AG08396 (cell line): ENCODE measurements at regions not wholly inside any gene's neighbourhood (a gene's known extent, or its start where the extent isn't known, plus 50 kb on each side); places are given as distances from the start of the nearest gene placed in this dataset.

Experiments used
- DNase-seq: peaks from one replicate; pipeline ENCODE4 v3.0.0; 2012; ENCODE audit warnings: low spot score, mixed read lengths

DNA sequence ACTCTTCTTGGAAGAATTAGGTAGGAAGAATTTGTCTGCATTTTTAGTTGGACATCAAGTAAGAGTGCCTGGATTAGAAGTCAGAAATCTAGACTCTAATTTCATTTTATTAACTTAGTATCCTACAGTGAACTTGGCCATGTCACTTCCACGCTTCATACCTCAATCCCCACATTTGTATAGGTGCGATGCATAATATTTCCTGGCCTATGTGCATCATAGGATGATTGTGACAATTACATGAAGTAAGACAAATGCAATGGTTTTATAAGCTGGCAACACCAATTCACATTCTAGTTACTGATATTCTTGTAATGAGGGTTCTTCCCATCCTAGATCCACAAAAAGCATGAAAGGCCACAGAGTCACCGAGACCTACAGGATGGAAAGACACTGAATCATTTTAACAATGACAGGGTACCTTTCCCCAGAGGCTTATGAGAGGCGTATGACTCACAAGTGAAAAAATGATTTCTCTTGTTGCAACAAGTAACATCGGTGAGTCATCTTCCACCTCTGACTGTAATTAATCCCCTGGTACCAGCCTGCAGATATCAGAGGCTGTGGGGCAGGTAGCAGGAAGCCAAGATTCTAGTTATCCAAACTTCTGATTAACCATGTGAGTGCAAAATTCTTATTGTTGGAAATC, 56.0 kb upstream of the OR5AK2 start:
- no peak for DNase-seq

DNA sequence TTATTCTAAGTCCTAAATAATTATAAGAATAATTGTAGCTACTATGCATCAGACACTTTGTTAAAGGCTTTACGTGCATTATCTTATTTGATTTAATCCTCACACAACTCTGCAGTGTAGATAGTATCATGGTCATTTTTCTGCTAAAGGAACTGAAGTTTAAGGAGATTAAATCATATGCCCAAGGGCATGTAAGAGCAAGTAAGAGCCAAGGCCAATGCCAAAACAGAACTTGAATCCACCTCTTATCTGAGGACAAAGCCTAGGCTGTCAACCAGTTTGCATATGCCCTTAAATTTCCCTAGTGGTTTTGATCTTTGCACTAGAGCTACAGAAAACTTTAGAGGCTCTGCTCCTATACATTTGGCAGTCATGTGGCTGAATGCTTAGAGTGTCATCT, 65.6 kb upstream of the OR5AK2 start:
- DNase-seq: no peak

DNA sequence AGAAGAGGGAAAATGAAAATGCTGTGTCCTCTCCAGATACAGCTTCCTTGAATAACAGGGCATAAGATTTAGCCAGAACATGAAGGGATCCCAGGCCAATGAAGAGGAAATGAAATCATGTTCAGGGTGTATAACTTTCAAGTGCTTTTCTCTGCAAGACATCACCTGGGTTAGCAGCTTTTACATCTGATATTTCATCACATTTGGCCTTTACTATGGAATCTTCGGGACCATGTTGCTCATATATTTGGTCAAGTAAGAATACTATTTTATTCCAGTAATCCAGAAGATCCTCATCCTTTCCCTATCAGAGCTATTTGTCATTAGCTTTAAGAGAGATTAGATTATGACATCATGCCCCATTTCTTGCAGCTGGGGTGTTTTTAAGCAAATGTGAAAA, 66.3 kb upstream of the OR5AK2 start:
- DNase-seq: no peak

DNA sequence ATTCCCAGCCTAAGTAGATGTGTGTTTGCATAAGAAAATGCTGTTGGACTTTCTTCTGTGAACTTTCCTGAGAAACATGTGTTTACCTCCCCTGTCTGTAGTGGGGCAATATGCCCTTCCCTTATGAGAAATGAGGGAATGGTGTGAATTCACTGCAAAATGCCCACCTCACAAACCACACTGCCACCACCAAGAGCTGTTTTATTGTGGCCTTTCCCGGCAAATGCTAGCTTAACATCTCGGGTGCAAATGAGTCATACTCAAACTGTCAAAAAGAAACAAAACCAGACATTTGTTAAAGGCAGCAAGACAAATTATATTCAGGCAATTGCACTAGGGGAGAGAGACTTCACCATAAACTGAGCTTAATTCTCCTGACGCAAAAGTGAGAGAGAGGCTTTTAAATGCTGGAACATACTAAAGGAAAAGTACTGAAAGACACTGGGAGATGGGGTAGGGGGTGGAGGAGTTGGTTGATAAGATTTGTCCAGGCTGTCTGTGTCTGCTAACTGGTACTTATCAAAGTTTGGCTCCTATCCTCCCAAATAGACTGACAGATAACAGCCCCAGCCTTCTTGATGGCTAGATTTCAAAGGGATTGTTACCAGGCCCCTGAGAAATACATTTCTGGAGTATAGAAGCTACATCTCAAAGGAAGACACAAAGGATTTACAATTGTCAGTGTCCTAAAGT, 70.9 kb upstream of the OR5AK2 start:
- DNase-seq: no peak

DNA sequence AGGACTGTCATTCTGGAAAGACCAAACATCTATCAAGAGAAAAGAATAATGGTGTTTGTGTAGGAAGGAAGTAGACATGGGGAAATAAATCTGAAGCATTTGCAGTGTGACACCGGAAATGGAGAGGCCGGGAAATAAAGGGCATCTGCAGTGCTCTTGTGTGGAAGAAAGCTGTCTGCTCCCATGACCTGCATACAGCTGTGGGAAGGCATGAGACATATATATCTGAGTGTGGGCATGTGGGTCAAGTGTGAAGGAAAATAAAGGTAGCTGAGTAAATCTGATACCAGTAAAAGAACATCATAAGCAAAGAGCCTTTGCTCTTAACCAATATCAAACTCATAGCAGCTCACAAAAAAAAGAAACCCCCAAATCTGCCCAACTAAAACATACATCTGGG, 72.1 kb upstream of the OR5AK2 start:
- DNase-seq: no peak

DNA sequence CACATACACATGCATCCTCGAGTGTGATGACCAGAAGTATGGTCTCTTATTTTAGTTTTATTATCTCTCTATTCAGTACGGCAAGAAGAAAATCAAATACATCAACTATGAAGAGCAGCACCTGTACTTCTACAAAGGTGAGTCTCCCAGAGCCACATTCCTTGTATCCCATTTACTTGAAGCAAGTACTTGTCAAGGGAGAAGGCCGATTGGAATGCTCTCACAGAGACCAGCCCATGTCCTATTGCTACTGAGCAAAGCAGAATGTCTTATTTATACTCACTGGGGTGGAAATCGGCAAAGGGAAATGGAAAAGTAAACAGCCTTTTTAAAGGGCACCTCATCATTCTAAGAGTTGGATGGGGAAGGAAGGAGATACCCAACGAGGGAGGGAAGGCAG, 72.6 kb upstream of the OR5AK2 start:
- DNase-seq: no peak

DNA sequence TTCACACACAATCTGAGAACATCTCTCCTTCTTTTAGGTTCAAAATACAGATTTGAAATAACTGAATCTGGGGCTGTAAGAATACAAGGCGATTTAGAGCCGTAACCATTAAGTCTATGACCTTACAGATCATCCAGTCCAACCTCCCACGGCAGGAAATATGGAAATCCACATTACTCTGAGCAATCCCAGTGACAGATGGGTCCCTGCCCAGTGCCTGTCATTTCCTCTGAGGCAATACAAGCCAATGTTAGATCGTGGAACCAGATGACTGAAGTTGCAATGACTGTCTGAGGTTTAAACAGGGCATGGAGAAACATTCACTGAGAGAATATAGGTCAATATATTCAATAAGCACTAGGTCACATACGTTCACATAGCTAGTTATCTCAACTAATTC, 77.4 kb upstream of the OR5AK2 start:
- no peak for DNase-seq

DNA sequence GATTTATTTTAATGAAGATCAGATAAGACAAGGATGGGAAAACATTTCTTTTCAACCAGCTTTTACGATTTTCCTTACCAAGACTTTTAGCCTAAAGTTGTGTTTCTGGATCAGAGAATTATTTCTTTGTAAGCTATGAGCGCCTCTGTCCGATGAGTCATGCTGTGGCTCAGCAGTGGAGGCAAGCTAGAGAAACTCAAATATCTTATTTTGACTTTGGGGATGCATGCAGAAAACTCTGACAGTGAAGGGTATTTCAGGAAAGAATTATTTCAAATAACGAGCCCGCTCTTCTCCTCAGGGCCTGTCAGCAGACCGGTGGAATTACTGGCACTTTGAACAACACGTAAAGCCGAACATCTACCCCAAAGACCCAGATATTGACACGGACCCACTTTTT, 77.9 kb upstream of the OR5AK2 start:
- DNase-seq: no peak

DNA sequence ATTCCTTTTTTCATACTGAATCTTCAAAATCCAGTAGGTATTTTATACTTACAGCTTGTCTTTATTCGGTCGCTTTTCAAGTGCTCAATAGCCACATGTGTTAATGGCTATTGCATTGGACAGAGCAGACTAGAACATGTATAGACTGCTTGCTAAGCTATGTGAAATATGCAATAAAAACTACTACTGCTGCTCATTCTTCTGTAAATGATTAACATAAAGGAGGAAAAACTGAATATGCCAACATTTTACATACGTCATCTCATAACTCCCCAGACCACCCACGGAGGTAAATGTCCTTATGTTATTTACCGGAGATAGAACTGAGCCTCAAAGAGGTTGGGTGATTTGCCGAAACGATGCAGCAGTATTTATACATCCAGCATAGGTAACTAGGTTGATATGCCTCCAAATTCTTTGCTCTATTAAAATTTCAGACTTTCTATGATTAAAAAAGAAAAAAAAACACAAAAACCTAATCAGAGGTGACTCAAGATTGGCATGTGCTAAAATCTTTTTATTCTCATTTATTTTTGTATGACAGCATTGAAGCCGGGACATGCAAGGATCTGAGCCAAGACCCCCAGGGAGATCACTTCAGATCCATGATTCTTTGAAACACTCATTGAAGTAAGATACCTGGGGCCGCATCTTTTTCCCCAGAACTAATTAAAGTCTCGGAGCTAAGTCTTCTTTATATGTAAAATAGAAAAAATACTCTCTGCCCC, 78.5 kb upstream of the OR5AK2 start:
- no peak for DNase-seq

DNA sequence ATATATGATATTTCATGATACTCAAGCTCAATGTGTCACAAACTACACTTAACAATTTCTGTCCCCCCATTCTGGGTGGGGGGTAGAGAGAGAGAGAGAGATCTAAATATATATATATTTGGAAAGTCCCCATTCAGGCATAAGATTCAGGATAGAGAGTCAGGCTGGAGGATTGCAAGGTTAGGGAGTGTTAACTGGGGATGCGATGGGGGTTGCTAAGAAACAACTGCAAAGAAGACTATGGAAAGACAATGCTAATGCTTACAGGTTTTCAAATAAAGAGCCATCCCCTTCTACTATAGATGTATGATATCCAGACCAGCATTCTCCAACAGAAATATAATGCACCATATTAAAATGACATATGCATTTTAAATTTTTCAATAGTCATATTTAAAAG, 79.2 kb upstream of the OR5AK2 start:
- DNase-seq: no peak

DNA sequence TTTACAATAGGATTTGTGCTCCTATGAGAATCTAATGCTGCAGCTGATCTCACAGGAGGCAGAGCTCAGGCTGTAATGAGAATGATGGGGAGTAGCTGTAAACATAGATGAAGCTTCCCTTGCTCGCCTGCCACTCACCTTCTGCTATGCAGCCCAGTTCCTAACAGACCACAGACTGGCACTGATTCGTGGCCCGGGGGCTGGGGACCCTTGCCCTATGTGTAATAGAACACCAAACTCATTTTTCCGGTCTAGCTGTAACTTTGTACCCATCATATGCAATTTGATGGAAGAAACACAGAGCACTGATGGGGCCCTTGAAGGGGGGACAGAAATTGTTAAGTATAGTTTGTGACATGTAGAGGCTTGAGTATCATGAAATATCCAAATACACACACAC, 79.6 kb upstream of the OR5AK2 start:
- DNase-seq: no peak

DNA sequence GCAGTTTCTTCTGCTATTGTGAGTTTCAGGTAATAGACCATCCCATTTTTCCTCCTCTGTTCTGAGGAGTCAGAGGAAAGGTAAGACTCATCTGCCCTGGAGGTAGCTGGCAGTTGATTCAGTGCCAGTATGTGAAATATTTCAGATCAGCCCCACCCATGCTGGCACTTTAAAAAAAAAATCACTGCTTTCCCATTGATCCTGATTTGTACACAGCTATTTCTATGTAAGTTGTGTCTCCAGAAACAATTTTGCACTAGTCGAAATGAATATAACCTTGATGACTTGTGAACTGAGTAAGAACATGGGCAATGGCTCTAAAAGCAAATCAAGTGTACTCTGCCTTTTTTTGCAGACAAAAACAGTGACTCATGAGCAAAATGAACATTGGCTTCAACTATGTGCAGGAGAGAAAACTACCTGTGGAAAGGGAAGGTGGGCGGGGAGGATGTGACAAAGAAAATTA, 82.0 kb upstream of the OR5AK2 start:
- DNase-seq: no peak

DNA sequence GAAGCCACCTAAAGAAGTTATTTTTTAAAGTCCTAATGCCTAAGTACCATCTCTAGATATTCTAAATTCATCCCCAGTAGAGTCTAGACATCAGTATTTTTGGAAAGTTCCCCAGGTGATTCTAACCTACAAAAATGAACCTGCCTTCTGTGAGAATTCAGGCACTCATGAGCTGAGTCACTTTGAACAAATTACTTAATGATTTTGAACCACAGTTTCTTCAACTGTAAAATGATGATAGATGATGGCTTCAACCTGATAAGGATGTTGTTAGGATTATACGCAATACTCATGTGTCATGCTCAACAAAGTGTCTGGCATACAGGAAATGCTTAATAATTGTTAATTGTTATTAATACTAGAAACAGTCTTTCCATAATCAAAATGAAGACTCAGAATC, 82.8 kb upstream of the OR5AK2 start:
- DNase-seq: no peak

DNA sequence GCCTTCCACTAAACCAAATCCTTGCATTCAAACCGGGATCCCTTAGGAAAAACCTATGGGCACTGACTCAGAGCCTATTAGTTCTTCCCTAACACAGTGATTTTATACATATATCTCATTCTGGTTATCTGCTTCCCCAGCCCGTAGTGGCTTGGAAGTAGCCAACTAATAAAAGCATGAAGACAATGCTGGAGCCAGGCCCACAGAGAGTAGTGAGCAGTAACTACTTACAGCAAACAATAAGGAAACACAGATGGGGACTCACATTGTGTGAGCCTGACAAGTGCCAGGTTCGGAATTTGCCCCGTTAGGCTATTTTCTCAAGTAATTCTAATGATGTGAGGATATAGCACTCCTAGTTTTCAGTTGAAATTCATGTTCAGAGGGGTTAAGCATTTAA, 83.3 kb upstream of the OR5AK2 start:
- DNase-seq: no peak

DNA sequence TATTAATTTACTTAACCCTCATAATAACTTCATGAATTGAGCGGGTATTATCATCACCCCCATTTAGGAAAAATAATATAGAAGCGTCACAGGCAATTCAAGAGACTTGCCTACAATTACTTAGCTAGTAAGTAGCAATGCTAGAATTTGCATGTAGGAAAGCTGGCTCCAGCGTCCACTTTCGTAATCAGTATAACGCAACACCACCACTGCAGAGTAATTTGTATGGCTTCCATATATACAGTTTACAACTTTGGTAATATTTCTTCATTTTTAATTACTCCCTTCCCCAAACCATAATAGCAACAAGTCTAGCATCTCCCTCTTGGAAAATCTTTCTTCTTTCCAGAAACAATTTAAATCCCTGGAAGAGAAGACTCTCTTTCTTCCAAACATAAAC, 89.9 kb upstream of the OR5AK2 start:
- DNase-seq: no peak

DNA sequence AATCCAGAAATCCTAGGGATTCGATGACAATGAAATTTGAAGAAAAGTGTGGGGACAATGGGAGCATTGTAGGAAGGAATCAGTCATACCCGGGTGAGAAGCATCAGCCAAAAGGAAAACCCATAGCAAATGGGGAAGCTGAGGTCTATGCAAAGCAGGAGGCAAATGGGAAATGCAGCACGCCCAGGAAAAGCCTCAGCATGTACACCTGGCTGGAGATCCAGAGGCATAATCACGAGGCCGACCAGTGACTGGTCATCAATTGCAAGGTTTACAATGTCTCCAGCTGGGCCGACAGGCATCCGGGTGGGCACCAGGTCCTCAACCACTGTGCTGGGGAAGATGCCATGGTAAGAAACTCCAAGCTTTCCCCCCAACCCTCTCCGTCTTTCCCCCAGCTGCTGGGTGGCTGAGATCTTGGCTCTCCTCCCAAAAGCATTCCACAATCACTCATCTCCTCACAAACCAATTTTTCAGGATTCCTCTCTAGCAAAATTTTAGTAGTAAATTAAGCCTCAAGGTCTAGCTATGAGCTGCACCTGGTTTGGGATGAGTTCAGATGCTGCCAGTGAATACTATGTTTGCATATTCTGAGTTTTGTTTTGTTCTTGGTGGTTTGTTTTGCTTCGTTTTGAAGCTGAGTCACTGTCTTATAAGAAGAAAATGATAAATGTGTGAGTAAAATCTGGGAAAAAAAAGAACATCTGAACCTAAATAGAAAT, 98.0 kb upstream of the OR5AK2 start:
- no peak for DNase-seq

DNA sequence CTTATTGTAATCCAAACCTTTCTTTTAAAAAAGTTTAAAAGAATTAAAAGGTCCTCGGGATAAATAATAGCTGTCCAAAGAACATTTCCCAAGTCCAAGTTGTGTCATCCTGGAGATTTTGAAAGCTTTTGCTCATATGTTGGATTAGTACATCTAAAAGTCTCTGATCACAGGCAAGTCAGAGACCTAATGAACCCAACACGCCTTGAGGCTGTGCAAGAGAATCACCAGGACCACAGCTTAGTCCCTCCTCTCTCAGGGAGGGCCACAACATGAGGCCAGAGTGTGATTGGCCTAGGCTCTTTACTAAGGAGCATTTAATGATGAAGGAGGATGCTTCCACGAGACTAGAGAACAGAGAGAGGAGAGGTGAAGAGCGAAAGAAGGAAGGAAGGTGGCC, 98.7 kb upstream of the OR5AK2 start:
- DNase-seq: no peak

DNA sequence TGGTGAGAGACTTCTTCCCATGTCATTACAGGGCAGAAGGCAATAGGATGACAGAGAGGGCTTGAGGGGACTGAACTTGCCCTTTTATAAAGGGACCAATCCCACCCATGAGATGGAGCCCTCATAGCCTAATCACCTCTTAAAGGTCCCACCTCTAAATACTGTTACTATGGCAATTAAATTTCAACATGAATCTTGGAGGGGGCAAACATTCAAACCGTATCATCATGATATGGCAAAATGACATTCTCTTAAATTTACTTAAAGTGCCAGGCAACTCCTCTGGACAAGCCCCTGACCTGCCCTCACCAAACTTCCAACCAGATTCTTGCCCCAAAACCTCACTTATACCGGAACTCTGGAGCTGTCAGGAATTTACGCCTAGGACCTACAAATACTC, 100.8 kb upstream of the OR5AK2 start:
- DNase-seq: no peak

DNA sequence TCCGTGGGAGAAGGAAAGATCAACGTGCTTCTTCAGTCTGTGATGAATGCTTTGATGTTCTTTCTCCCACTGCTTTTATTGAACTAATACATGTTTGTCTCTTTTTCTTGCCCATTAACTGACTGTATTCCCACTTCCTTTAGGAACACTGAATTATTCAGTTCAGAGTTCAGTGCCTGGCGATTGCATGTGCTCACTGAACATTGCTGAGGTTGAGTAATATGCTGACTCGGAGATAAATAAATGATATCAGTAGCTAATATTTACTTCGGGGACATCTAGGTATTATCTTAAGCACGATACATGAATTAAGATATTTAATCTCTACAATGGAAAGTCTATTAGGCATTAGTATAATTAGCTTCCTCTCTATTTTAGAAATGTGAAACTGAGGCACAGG, 102.3 kb upstream of the OR5AK2 start:
- no peak for DNase-seq

DNA sequence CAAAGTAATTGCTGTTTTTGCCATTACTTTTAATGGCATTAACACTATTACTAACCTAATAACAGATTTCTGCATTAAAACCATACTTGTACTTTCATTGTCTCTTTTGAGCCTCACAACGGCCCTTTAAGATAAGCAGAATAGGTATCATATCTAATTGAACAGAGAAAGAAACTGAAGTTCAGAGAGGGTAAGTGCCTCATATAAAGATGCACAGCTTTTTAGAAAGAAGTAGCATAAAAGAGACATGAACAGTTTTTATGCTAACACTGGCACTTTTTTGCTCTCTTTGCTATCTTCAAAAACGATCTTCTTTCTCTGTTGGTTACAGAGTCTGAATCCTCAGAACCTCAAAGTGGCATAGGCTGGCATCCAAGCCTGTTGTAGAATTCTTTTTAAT, 102.9 kb upstream of the OR5AK2 start:
- no peak for DNase-seq

DNA sequence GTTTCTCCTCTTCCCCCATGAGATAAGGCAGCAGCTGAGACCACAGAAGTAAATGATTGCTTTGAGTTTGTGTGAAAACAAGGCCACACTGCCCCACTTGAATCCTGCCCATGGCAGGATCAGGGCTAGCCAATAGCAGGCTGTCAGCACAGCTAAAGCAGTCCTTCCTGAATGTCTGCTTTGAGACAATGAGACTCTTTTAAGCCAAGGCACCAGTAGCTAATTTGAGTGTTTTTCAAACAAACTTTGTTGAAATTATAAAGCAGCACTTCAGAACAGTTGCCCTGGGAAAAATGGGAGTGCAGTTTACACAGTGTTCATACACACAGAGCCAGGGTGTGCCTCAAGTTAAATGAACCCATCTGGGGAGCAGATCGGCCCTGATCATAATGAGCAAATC, 103.5 kb upstream of the OR5AK2 start:
- DNase-seq: no peak

DNA sequence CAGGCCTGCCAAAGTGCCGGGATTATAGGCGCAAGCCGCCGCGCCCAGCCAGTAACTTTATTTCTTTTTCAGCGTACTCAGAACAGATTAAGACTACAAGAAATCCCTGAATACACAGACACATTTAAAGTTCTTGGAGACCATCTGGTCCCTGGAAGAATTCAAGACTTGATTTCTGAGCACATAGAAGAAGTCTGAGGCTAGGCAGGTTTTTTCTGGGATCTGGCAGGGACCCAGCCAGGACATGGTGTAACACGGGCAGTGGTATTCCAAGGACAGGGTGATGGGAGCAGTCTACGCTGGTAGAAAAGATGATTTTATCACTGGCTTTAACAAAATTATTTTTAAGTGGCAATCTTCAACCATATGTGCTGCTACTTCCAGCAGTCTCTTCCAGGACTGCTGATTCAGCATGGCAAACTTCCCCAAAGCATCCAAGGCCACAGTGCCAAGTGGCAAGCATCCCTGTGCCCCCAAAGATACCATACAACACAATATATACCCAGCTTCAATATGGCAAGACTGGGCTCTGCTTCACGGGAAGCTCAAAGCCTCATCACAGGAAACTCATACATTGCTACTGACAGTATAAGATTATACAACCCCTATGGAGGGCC, 105.2 kb upstream of the OR5AK2 start:
- DNase-seq: no peak
